ENCODE measurements at regions not wholly inside any gene's neighbourhood (a gene's known extent, or its start where the extent isn't known, plus 50 kb on each side); places are given as distances from the start of the nearest gene placed in this dataset.

DNA sequence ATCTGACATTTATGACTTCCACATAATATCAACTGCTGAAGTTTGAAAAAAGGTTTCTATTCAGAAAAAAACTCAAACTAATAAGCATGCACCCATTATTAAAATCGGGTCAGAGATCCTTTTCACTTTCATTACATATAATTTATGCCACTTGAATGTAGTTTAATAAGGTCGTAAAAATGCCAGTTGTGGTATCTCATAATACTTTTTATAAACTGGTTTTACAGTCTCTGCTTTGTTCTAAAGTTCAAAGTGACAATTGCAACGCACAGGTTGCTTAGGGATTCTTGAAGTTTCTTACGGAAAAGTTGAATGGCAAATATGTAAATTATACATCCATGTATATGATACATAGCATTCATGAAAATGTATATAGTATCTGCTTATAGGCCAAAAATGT lies 229.4 kb upstream of the CEP162 start:
- TF ChIP-seq, protein P1, sequence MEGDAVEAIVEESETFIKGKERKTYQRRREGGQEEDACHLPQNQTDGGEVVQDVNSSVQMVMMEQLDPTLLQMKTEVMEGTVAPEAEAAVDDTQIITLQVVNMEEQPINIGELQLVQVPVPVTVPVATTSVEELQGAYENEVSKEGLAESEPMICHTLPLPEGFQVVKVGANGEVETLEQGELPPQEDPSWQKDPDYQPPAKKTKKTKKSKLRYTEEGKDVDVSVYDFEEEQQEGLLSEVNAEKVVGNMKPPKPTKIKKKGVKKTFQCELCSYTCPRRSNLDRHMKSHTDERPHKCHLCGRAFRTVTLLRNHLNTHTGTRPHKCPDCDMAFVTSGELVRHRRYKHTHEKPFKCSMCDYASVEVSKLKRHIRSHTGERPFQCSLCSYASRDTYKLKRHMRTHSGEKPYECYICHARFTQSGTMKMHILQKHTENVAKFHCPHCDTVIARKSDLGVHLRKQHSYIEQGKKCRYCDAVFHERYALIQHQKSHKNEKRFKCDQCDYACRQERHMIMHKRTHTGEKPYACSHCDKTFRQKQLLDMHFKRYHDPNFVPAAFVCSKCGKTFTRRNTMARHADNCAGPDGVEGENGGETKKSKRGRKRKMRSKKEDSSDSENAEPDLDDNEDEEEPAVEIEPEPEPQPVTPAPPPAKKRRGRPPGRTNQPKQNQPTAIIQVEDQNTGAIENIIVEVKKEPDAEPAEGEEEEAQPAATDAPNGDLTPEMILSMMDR (conservative IDR thresholded peaks at IDR 0.05; ENCODE audit: low read length) = no peak
- no peak for TF ChIP-seq EZH2phosphoT487 (IDR thresholded peaks at IDR 0.05; ENCODE audit: borderline replicate concordance)
